WTC11 (cell line): ENCODE measurements at regions not wholly inside any gene's neighbourhood (a gene's known extent, or its start where the extent isn't known, plus 50 kb on each side); places are given as distances from the start of the nearest gene placed in this dataset.

Experiments used
- CBFB ChIP-seq: sonication (generic); formaldehyde crosslinking; IDR thresholded peaks from 2 replicates; pipeline ENCODE4 v1.8.1; 2022; ENCODE audit warnings: mild to moderate bottlenecking, low read depth, missing genetic modification reagents
- CTCF ChIP-seq: fragments of 200-600 bp; IDR thresholded peaks from 2 replicates; pipeline ENCODE4 v1.8.0; 2022; ENCODE audit warnings: antibody characterized with exemption
- ELF4 ChIP-seq: sonication (generic); formaldehyde crosslinking; IDR thresholded peaks from 2 replicates; pipeline ENCODE4 v1.8.1; 2022; ENCODE audit warnings: low read depth, mild to moderate bottlenecking, moderate library complexity, missing genetic modification reagents
- ETV6 ChIP-seq: sonication (generic); formaldehyde crosslinking; IDR thresholded peaks from 2 replicates; pipeline ENCODE4 v1.8.1; 2022; ENCODE audit warnings: mild to moderate bottlenecking, missing genetic modification reagents
- GABPB1 ChIP-seq: sonication (generic); formaldehyde crosslinking; IDR thresholded peaks from 2 replicates; pipeline ENCODE4 v1.8.1; 2023; ENCODE audit warnings: mild to moderate bottlenecking, missing genetic modification reagents
- HMGA2 ChIP-seq: fragments of 250-450 bp; sonication (Bioruptor Pico); IDR thresholded peaks from 2 replicates; pipeline ENCODE4 v1.4.0; 2021; ENCODE audit warnings: mild to moderate bottlenecking, moderate library complexity
- NR2C2 ChIP-seq: sonication (generic); formaldehyde crosslinking; IDR thresholded peaks from 2 replicates; pipeline ENCODE4 v1.8.0; 2022; ENCODE audit warnings: mild to moderate bottlenecking, missing genetic modification reagents
- ZNF263 ChIP-seq: sonication (generic); formaldehyde crosslinking; IDR thresholded peaks from 2 replicates; pipeline ENCODE4 v1.8.1; 2022; ENCODE audit warnings: low read depth, mild to moderate bottlenecking, moderate library complexity, missing genetic modification reagents
- TF ChIP-seq, protein P1 (sequence below): sonication (generic); formaldehyde crosslinking; IDR thresholded peaks from 2 replicates; pipeline ENCODE4 v1.8.1; 2023; ENCODE audit warnings: mild to moderate bottlenecking, moderate library complexity, missing genetic modification reagents

GRCh38 chr1:43052786-43053439, 94.2 kb upstream of the SLC2A1 start:
- TF ChIP-seq CTCF = no peak
- TF ChIP-seq HMGA2 = no peak
- TF ChIP-seq CBFB (CRISPR knock-in tag) = no peak
- TF ChIP-seq ELF4 = no peak
- no peak for TF ChIP-seq ETV6 (CRISPR knock-in tag)
- no peak for TF ChIP-seq NR2C2 (CRISPR knock-in tag)
- no peak for TF ChIP-seq GABPB1 (CRISPR knock-in tag)
- TF ChIP-seq, protein P1, sequence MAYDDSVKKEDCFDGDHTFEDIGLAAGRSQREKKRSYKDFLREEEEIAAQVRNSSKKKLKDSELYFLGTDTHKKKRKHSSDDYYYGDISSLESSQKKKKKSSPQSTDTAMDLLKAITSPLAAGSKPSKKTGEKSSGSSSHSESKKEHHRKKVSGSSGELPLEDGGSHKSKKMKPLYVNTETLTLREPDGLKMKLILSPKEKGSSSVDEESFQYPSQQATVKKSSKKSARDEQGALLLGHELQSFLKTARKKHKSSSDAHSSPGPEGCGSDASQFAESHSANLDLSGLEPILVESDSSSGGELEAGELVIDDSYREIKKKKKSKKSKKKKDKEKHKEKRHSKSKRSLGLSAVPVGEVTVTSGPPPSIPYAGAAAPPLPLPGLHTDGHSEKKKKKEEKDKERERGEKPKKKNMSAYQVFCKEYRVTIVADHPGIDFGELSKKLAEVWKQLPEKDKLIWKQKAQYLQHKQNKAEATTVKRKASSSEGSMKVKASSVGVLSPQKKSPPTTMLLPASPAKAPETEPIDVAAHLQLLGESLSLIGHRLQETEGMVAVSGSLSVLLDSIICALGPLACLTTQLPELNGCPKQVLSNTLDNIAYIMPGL (CRISPR knock-in tag) = no peak
- TF ChIP-seq ZNF263 = no peak
